ENCODE measurements at regions not wholly inside any gene's neighbourhood (a gene's known extent, or its start where the extent isn't known, plus 50 kb on each side); places are given as distances from the start of the nearest gene placed in this dataset.
"Not testable (repeated sequence)": the region's sequence is repeated elsewhere in the genome, so short reads cannot be mapped to it uniquely, and the experiment has no call there.

DNA sequence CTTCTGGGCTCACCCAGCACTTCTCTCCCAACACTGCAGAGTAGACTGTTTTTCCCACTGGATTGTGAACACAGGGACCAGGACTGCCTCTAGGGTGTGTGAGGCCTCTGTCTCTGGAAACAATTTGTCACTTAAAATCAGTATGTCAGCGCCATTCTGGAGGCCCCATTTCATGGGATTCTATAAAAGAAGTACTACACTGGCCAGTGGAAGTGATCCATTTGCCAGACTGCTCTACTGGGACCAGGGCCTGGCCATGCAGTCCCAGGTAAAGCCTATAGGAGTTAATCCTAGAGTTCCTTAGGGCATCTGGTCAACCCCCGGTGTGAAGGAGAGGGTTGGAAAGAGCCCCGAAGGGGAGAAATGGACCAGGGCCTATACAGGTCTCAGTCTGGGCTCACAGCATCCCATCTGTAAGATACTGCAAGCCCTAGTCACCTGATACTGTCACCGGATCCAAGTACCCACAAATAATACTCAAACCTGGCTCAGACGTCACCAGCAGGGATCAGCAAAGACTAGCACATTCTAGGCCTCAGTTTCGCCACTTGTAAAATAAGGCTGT is 245.0 kb downstream of the FOXD2 start:
- Histone ChIP-seq H3K27ac (no peak overlapping the region), H3K4me1 (peaks cover 59% of the 10 kb centered on the region), H3K9me3 (replicated peaks) (no peaks in the 10 kb centered on the region), H3K4me3 (no peak overlapping the region), H3K36me3 (no peaks in the 10 kb centered on the region), H3K27me3 (no peaks in the 10 kb centered on the region)
- DNase-seq, result no peak

DNA sequence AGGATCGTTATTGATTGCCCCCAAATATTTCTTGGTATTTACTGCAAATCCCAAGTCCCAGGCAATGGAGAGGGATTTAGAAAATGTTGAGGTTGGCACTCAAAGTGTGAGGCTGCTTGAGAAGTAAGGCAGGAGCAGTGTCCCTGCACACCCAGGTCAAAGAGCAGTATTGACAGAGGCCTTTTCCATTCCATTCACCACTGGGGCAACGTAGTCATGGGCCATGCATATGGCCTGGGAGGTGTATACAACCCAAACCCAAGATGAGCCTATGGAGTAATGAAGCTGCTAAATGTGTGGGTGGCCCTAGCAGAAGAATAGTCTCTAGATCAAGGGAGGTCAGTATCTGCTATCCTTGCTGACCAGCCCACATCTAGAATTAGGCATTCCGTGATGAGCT is 245.6 kb downstream of the FOXD2 start:
- Histone ChIP-seq H3K4me3 (no peak overlapping the region), H3K9me3 (replicated peaks) (no peaks in the 10 kb centered on the region), H3K36me3 (no peaks in the 10 kb centered on the region), H3K27ac (no peak overlapping the region), H3K4me1 (peaks cover 64% of the 10 kb centered on the region), H3K27me3 (no peaks in the 10 kb centered on the region)
- no peak for DNase-seq

DNA sequence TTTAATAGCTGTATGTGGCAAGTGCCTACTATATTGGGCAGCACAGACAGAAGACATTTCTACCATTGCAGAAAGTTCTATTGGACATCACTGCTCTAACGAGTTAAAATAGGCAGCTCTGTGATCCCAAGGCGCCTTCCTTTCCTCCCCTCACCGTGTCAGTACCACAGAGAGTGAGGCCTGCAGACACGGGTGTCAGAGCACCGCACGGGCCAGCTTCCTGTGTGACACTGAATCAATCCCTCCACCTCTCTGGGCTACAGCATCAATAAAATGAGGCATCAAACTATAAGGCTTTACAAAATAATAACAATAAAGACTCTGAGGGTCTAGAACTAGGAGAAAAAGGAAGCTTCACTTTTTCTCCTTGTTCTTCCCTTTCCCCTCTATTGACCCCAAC is 246.7 kb downstream of the FOXD2 start:
- no peaks in the 10 kb centered on the region for H3K27me3 ChIP-seq
- H3K9me3 ChIP-seq (replicated peaks), result no peaks in the 10 kb centered on the region
- H3K4me1 ChIP-seq, result peaks cover 65% of the 10 kb centered on the region
- H3K4me3 ChIP-seq, result no peak overlapping the region
- no peak for DNase-seq
- H3K36me3 ChIP-seq, result no peaks in the 10 kb centered on the region
- H3K27ac ChIP-seq, result no peak overlapping the region

DNA sequence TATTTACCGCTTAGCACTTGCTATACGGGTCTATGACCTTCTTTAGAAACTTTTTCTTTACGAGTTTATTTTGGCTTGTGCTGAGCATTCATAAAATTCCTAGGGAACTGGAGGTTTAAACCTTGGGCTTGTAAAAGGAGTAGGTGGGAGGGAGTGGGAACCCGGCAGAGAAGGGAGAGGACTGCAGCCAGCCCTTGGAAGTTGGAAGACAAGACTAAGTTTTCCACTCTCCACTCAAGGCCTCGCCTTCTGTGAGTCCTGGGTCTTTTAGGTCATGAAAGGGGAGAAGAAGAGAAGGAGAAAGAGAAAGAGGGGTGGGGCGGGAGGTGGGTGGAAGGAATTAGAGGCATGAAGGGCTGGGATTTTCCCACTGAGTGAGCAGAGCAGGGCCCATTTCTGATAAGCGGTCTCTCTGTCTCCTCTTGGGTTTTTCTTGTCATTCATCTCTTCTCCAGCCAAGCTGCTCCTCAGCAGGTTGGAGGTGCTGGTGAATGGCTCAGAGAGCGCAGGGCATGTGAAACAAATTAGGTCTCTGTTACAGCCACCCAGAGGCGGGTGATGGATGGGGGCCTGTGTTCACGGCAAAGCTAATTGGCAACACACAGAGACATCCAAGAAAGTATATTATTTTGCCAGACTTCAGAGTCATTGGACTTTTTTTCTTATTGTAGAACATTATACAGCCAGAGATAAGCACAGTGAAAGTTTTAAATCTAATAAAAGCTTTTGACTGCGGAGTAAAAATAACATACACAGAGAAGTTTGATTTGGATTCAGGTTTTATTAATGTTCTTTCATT is 247.3 kb downstream of the FOXD2 start:
- DNase-seq, result peak in 1 of 2 experiments; percentile 45
- no peaks in the 10 kb centered on the region for H3K27me3 ChIP-seq
- H3K27ac ChIP-seq, result peak overlapping the region; percentile 7; the same call in 1 of the 2 replicates

DNA sequence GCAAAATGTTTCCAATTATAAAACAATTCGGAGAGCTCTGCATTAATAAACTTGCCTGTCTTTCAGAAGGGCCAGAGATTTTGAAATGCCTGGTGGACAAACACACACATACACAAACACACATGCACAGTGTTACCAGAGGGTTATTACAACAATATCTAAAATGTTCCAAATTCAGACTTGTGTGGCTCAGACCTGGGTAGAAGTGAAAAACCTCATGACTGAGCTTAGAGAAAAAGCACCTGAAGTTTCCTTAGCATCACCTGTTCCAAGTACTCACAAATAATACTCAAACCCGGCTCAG is 247.9 kb downstream of the FOXD2 start:
- Histone ChIP-seq H3K4me3 (no peak overlapping the region), H3K27me3 (no peaks in the 10 kb centered on the region), H3K27ac (no peak overlapping the region; the same call in 1 of the 2 replicates), H3K9me3 (replicated peaks) (no peaks in the 10 kb centered on the region), H3K36me3 (no peaks in the 10 kb centered on the region), H3K4me1 (peaks cover 60% of the 10 kb centered on the region)
- no peak for DNase-seq

More for the DNA sequence above, 247.3 kb downstream of the FOXD2 start:
- Histone ChIP-seq H3K9me3 (replicated peaks) (no peaks in the 10 kb centered on the region), H3K36me3 (no peaks in the 10 kb centered on the region), H3K4me1 (peaks cover 65% of the 10 kb centered on the region), H3K4me3 (no peak overlapping the region)

DNA sequence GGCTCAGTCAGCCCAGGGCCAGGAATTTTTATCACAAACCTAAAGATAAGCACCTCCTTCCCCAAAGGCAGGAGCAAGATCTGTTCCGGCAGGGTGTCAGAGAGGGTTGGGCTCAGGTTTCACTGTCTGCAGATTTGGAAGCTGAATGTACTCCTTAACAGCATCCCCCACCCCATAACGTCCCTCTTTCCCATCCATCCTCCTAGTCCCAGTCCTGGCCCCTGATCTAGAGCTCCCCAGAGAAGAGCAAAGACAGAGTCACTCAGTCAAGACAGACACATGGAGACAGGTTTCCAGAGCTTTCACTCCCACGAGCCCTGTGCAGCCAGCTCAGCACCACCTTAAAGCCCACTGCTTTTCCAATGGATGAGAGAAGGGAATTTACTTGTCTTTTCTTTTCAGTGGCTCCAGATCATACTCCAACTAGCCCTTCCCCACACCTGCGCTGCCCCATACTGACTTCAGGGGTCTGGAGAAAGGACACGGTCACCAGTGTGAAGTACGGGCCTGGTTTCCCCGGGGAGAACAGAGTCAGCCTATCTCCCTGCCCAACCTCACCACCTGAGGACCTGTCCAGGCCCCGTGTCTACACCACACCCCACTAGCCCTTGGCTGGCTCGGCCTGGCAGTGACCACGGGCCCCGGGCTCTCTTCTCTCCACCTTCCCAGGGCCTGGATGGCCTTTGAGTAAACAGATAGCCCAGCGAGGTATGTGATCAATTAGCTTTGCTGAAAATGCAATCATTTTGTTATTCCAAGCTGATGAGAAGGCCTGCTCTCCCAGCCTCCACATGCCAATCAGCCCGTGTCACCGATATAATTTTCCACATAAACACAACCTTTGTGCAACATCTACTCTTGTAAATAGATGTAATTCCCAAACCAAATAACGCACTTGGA is 249.1 kb downstream of the FOXD2 start:
- peak overlapping the region; percentile 86; the same call in 1 of the 2 replicates for H3K27ac ChIP-seq

DNA sequence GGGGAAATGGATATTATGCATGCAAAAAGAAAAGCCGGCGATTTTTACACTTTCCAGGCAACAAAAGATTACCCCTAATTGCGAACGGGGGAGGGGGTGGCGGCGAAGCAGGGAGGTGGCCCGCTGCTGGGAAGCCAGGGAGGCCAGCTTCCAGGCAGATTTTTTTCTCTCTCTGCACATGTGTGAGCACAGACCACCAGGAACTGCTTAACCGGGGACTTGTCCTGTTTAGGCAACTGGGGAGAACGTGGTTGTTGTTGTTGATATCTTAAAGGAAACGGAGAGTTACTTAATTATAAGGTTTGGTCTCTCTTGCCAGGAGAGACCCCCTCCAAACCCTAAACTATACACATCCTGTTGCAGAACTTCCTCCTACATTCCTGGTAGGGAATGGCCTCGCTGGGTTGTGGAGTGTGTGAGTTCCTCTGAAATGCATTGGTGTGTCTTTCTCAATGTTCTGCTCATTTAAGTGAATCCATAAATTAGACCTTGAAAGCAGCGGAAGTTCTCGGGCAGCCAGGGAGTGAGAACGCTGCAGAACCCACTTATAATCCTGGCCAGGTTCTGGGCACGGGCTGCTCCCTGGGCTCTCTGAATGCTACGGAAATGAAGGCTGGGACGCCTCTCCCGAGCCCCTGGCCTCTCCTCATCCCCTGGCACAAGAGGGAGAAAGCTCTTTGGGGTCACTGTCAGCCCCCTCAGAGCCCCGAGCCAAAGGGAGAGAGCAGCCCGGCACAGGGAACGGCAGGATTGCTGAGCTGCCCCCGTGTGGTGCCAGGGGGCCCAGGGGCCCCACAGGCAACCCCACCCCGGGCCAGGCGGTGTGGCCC is 250.0 kb downstream of the FOXD2 start:
- Histone ChIP-seq H3K9me3 (replicated peaks) (no peaks in the 10 kb centered on the region), H3K4me1 (peaks cover 59% of the 10 kb centered on the region), H3K27me3 (no peaks in the 10 kb centered on the region), H3K36me3 (no peaks in the 10 kb centered on the region), H3K4me3 (peak overlapping the region; percentile 53), H3K27ac (peak overlapping the region; percentile 86)
- peak; percentile 57 to 65 for DNase-seq

More for the DNA sequence above, 249.1 kb downstream of the FOXD2 start:
- Histone ChIP-seq H3K4me3 (no peak overlapping the region; the same call in 1 of the 2 replicates), H3K36me3 (no peaks in the 10 kb centered on the region), H3K4me1 (peaks cover 59% of the 10 kb centered on the region), H3K9me3 (replicated peaks) (no peaks in the 10 kb centered on the region), H3K27me3 (no peaks in the 10 kb centered on the region)
- peak in 1 of 2 experiments; percentile 57 for DNase-seq

DNA sequence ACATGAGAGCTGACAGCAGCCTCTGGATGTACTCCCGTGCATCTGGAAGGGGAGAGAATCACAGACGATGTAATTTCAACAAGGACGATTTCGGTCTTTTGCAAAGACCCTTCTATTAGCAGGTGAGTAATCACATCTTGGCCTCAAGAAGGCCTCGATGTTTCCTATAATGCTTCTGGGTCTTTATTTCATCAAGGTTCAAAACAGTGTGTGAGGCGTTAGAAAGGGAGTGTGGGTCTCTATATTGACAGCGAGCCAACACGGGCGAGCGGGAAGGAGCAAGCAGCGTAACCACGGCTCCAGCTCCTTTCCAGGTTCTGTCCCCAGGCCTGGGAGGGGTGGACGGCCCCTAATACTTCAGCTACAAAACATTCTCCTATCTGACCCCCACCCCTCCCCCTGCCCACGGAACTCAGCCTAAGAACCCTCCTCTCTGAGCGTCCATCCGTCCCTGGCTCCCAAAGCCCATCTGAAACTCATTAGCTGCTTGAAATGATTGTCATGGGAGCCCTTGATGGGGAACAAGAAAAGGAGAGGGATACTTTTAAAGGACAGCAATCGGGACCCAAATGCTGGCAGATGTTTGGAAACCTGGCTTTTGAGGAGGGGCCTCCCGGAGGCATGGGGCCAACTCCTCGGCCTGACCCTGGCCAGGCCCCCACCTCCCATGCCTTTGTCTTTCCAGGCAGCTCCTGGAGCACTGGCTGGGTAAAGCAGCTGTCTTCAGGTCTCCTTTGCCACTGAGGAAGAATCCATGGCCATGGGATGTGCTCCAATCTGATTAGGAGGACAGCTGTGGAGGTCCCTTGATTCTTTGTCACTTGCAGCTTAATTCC is 250.8 kb downstream of the FOXD2 start:
- Histone ChIP-seq H3K36me3 (no peaks in the 10 kb centered on the region), H3K27me3 (no peaks in the 10 kb centered on the region), H3K4me1 (peaks cover 59% of the 10 kb centered on the region), H3K27ac (peak overlapping the region; percentile 86), H3K4me3 (peak overlapping the region; percentile 53), H3K9me3 (replicated peaks) (no peaks in the 10 kb centered on the region)
- DNase-seq, result peak; percentile 83 to 84

DNA sequence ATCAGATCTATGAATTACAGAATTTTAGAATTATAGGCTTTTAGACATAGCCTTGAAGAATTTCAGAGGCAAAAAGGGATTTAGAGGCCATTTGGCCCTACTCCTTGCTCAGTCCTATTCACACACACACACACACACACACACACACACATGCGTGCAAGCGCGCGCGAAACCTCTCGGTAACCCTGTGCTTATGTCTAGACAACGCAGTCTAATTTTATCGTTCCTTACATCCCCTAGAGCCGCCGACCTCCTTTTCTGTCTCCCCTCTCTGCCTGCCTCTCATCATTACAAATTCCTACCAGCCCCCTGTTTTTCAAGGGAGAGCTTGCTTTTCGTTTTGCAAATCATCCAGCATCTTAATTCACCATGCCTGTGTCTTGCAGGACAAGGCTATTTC is 252.1 kb downstream of the FOXD2 start:
- Histone ChIP-seq H3K4me3 (peak overlapping the region; percentile 53), H3K27me3 (no peaks in the 10 kb centered on the region), H3K27ac (peak overlapping the region; percentile 86), H3K36me3 (no peaks in the 10 kb centered on the region), H3K9me3 (replicated peaks) (no peaks in the 10 kb centered on the region), H3K4me1 (peaks cover 54% of the 10 kb centered on the region)
- DNase-seq, result peak; percentile 77 to 81

DNA sequence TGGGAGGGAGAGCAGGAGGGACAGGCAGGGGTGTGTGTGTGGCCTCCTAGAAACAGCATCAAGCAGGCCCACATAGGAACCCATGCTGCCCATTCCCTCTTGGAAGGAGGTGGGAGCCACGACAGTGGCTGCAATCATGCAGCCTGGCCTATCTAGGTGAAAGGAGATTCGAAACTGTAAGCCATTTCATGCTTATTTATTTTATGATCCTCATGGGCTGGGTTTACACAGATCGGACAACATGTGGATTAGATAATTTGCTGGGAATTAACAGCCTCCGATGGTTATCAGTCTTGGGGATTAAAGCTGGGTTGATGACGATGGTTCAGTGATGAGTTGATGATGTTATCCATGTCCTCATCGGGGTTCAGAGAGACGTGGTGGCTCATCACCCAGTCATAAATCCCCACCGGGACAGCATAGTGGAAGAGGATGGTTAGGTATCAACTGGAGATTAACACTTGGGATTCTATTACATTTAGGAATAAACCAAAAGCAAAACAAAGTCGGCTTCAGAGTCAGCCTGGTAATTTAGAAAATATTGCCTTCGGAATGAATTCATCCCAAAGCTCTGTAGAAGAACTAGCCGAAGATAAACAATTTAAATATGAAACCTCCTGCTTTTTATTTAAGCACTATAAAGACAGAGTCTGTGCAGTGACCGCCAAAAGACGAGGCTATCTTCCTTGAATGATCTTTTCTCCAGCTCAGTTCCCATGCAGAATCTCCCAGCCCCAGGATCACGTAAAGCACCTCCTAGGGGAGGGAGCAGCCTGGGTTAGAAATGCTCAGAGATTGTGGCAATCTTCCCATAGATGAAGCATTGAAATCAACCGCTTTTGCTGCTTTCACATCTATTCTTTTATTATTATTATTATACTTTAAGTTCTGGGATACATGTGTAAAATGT is 252.8 kb downstream of the FOXD2 start:
- Histone ChIP-seq H3K27ac (peak overlapping the region; percentile 86), H3K4me3 (peak overlapping the region; percentile 53), H3K4me1 (peaks cover 47% of the 10 kb centered on the region), H3K9me3 (replicated peaks) (no peaks in the 10 kb centered on the region), H3K27me3 (no peaks in the 10 kb centered on the region), H3K36me3 (no peaks in the 10 kb centered on the region)
- peak; percentile 88 to 96 for DNase-seq

DNA sequence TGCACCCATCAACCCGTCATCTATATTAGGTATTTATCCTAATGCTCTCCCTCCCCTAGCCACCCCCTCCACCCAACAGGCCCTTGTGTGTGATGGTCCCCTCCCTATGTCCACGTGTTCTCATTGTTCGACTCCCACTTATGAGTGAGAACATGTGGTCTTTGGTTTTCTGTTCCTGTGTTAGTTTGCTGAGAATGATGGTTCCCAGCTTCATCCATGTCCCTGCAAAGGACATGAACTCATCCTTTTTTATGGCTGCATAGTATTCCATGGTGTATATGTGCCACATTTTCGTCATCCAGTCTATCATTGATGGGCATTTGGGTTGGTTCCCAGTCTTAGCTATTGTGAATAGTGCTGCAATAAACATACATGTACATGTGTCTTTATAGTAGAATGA is 253.4 kb downstream of the FOXD2 start:
- not testable (repeated sequence) for DNase-seq; H3K4me3 ChIP-seq; H3K27me3 ChIP-seq; H3K9me3 ChIP-seq (replicated peaks); H3K27ac ChIP-seq; H3K36me3 ChIP-seq
- peaks cover 40% of the 10 kb centered on the region for H3K4me1 ChIP-seq

DNA sequence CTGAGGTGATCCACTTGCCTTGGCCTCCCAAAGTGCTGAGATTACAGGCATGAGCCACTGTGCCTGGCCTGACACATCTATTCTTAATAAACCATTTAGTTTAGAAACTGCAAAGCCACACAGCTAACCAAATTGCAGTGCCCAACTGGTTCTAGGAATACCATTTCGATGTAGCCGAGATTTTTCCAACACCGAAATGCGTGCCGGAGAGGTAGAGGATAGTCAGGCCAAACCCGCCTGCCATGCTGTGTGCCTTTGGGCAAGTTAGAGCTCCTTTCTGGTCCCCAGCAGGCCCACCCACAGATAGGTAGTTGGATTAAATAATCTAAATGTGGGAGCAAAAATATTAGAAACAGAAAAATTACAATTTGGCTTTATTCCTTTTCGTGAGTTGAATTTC is 254.4 kb downstream of the FOXD2 start:
- Histone ChIP-seq H3K4me3 (no peak overlapping the region), H3K4me1 (peaks cover 31% of the 10 kb centered on the region), H3K9me3 (replicated peaks) (no peaks in the 10 kb centered on the region), H3K36me3 (no peaks in the 10 kb centered on the region), H3K27me3 (no peaks in the 10 kb centered on the region), H3K27ac (no peak overlapping the region)
- DNase-seq, result no peak

DNA sequence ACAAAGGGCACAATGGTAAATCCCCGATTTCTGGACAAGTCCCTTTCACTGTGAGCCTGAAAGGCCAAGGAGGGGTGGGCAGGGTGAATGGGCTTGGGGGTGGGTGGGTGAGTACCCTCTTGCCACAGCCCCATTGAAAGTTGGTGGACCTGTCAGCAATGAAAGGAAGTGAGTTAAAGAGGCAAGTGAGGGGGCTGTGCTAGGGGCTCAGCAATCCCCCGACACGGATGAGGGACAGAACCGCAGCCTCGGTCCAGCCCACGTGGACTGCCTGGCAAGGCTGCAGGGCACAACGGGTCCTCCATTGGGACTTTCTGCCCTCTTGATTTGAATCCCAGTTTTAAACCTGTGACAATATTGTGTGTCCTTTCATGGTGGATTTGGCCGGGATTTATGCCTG is 255.3 kb downstream of the FOXD2 start:
- DNase-seq, result no peak
- H3K36me3 ChIP-seq, result no peaks in the 10 kb centered on the region
- H3K9me3 ChIP-seq (replicated peaks), result no peaks in the 10 kb centered on the region
- H3K27me3 ChIP-seq, result no peaks in the 10 kb centered on the region
- H3K4me1 ChIP-seq, result peaks cover 22% of the 10 kb centered on the region
- no peak overlapping the region for H3K4me3 ChIP-seq
- no peak overlapping the region for H3K27ac ChIP-seq

All from SJCRH30 (cell line).